GM18861 (cell line): ENCODE measurements at regions not wholly inside any gene's neighbourhood (a gene's known extent, or its start where the extent isn't known, plus 50 kb on each side); places are given as distances from the start of the nearest gene placed in this dataset.

Experiments used
- ATAC-seq: cut with Tn5 transposase; IDR thresholded peaks from one replicate; pipeline ENCODE4 v1.9.1; 2021; ENCODE audit not compliant: unreplicated experiment

DNA sequence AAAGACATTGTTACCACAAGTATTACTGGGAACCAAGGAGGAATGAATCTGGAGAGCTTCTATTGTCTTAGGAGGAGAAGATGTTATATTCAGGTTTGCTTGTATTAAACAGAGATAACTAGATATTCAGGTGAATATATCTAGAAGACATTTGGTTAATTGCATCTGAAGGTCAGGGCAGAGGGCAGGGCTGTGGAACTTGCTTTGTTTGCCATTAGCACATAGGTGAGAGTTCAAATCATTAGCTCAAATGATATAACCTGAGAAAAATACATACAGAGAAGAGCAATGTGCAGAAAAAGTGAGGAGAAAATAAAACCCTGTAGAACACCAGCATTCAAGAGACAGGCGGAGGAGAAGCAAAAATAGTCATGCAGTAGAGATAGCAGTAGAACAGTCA is 116.8 kb downstream of the DNAJB9 start:
- ATAC-seq: no peak

DNA sequence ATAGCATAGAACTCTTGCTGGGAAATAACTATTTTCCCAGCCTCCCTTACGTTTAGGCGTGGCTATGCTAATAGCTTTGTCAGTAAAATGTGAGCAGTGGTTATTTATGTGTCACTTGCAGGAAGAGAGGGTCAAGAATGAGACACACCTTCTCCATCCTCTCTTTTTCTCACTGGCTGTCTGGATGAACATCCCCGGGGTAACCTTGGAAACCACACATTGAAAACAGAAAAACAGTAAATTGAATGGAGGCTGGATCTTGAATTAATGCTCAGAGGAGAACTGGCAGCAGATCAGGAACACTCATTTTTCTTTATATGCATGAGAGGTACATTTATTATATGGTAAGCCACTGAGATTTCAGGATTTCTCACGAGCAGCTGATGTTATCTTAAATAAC is 127.6 kb downstream of the DNAJB9 start:
- no peak for ATAC-seq

DNA sequence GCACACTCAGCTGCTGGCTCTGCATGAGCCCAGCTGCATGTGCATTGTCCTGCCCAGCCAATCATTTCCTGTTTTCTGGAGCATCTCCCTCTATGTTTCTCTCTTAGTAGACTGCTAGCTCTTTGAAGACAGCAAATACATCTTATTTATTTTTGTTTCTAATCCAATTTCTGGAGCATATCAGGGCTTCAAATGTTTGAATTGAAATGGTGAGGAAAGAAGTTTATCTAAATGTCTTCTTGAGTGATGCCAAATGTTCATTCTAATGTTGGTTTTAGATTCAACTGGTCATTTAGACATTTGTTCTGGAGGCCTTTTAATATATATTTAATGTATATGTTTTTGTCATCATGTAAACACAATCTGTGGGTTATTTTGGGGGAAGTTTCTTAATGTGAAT is 141.9 kb downstream of the DNAJB9 start:
- no peak for ATAC-seq

DNA sequence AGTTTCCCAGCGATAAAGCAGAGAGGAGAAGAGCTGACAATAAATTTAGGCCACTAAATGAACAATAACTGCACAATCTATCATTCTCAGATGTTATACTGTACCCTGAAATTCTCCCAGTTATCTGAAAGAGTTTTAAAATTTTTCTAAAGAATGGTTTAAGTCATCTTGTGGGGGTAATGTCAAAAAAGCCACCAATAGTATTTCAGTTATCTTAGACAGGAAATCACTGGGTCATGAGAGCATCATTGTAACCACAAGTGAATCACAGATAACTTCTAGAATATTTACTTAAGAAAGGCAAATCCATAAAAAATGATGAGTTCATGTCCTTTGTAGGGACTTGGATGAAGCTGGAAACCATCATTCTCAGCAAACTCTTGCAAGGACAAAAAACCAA is 147.1 kb downstream of the DNAJB9 start:
- no peak for ATAC-seq

DNA sequence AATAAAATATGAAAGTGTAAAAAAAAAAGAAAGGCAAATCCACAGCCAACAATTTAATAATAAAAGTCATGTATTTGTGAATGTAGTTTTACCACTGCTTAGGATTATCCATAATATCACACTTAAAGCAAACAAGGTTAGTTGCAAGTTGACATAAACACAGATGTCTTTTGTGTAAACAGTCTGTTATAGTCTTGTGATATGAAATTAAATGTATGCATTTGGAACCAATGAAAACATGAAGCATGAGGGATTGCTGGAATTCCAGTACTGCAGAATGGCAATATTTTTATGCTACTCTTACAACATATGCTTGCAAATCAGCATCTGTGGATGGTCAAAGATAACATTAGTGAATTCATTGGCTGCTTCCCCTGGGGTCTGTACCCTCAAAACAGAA is 148.1 kb downstream of the DNAJB9 start:
- no peak for ATAC-seq

DNA sequence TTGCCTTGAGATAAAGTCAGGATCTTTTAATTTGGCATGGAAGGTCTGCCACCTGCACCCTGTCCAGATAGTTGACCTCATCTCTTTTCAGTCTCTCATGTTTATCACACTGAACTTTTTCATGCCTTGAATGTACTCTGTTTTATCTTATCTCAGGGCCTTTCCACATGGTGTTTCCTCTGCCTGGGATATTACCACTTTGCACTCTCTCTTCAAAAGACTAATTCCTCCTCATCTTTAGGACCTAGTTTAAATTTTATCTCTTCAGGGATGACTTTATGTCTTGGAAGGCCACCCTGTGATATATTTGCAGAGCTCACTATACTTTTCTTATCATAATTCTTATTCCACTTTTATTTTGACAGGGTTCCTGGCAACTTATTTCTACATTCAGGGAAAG is 150.0 kb downstream of the DNAJB9 start:
- ATAC-seq: no peak

DNA sequence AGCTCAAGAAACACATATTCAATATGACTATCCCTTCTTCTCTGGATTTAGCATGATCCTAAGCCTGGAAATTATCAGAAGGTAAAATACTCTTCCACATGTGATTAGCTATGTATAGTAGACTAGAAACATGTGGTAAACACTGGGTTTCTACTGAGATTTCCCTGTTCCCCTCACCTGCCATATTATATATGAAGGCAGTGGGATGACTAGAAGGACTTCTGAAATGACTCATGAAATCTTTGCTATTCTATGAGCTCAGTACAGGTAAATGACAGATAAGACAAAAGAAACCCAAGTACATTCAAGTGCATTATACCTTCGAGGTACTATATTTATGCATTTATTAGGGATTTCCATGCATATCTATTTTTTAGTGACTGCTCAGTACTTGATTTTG is 152.9 kb downstream of the DNAJB9 start:
- ATAC-seq: no peak

DNA sequence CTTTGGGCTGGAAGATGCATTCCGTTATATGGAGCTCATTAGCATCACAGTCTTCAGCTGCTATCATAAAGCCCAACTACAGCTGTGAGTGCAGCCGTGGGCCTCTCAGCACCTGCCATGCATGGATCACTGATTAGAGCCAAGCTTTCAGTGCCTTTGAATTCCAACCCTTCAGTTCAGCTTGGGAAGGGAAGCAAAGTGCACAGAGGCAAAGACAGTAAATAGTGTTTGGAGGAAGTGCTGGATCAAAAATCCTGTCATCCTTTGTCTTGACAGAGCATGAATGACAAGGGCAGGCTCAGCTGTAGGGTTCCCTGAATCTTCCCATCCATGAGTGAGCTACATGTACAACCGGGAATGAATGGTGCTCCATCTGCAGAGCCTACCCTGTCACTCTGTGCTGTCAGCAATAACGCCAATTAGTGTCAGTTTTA is 153.7 kb downstream of the DNAJB9 start:
- ATAC-seq: no peak

DNA sequence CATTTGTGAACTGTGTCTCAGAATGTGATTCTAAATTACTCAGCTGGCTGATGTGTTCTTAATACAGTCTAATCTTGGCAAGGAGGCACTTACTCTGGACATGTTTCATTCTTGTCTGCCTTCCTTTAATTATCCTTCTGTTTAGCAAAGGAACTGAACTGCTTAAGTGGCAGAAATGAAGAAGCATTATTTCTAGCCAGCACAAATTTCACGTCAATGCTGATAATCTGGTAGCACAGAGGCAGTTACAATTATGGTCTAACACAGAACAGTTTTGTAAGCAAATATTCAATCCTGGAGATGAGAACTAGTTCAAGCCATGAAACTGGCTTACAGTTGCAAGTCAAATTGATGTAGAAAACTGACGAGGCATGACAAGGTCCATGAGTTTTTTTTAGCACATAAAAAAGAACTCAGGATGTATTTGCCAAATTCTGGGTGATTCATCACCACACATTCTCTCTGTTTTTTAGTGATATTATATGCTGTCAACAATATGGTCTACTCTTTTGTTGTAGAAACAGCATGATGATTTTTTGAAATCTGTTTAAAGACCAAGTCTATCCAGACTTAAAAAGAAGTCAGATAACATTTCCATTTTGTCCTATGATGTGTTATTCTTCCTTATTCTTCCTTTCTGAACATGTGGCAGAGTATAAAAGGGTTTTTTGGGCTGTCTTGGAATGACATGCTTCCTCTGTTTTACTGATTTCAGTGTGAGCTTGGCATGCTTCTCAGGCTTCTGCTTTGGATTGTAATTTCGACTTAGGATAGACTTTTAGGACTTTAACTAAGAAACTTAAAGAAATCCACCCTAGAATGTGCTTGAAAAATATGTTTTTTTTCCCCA is 154.8 kb downstream of the DNAJB9 start:
- ATAC-seq: no peak

DNA sequence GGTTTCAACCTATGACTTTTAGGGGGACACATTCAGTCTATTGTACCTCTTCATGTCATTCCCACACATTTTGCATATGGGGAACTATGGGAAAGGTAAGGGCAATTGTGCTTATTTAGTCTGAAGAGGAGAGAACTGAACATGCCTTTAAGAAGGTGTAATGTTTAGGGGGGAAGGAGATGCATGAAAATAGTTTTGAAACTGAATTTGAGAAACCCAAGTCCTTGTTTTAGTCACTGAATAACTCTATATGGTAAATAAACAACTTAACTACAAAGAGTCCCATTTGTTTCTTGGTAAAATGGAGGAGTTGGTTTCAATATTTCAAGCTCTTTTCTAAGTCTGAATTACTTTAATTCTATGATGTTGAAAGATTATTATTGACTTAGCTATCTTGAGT is 166.1 kb downstream of the DNAJB9 start:
- no peak for ATAC-seq

DNA sequence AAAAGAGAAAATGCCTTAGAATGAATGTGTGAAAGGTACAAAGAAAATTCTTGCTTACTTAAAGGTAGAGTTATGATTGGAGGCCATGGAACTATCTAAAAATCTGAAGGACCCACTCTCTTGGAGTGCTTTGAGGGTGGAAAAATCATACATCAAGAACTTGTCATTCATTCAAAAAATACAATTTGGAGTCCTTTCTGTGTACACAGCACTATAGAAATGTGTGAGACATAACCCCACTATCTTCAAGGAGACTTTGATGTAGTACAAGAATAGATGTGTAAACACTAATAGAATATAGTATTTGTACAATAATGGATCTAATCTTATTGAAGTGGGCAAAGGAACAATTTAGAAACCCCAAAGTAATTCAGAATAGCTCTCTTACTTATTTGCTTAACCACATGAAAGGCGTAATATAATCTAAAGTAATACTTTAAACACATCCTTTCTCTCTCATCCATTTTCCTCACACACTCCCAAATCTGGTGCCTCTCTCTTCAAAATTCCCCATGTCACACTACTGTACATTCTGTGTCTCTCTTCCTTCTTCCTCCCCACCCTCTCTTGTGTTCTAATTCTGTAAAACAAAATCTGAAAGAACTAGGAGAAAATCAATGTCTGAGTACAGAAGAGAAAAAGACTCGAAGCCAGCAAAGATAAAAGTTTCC is 166.7 kb downstream of the DNAJB9 start:
- ATAC-seq: no peak

DNA sequence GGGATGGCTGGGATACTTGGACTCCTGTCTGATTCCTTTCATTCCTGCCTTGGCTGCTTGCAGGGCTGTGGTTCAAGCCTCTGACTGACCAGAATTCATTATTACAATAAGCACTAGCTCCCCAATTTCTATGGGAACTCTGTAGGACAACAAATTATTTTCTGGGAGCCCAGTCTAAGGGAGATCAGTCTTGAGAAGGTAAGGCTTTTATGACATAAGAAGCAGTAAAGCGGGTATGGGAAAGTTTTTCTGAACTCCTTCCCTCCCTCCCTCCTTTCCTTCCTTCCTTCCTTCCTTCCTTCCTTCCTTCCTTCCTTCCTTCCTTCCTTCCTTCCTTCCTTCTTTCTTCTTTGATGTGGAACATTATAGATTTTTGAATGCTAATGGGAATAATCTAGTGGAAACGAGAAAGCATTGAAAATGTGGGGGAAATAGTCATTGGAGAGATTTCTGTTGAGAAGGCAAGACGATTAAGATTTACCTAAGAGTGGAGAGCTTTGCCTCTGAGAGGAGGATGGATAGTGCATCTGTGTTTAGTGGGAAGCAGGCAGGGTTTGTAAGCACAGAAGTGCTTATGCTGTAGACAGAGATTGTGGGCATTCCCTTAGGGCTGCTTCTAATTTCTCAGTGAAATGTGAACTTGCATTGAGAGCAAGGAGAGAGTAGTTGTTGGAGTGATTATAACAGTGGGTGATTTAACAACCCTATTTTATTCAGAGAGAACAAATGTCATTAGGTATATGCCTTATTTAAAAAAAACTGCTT is 201.5 kb downstream of the DNAJB9 start:
- no peak for ATAC-seq

DNA sequence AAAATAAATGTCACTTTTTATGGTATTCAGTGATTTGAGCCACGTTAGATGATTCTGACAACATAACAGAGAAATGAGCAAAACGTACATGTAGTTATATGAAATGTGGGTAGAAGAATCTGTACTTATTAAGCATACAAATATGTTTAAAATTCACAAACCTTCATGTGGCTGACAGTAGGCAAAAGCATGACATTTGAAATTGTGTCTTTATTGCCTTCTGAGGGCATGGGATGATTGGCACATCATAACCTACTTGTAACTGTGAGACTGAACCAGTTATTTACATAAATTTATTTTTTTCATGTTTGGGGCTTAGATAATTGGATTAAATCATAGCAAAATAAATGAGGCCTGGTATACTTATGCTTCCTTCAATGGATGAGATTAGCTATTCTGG is 202.2 kb downstream of the DNAJB9 start:
- ATAC-seq: no peak

DNA sequence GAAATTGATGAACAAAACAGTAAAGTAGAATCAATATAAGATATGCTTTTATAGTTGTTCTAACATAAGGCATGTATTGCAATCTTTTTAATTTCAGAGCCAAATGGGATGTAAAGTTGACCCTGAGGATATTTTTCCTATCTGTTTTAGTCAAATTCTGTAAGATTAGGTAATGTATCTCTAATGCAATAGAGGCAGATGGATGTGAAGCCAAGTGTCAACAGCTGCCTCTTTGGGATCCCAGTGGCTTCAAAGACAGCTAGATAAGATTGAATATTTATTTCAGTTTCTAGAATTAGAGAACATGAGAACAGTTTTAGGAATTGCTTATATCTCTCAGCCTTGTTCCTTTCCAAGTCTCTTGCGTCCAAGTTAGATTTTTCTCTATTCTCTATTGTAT is 208.3 kb downstream of the DNAJB9 start:
- no peak for ATAC-seq

DNA sequence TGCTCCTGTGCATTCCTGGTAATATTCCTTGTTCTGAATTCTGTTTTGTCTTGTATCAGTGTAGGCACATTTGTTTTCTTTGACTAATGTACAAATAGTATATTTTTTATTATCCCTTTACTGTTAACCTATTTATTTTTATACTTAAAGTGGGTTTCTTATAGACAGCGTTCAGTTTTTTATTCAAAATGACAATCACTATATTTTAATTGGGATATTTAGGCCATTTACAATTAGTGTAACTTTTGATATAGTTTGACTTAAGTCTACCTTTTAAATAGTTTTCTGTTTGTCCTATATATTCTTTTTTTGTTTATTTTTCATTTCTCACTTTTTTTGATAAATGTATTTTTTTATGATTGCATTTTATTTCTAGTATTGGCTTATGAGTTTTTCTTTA is 219.8 kb downstream of the DNAJB9 start:
- no peak for ATAC-seq

DNA sequence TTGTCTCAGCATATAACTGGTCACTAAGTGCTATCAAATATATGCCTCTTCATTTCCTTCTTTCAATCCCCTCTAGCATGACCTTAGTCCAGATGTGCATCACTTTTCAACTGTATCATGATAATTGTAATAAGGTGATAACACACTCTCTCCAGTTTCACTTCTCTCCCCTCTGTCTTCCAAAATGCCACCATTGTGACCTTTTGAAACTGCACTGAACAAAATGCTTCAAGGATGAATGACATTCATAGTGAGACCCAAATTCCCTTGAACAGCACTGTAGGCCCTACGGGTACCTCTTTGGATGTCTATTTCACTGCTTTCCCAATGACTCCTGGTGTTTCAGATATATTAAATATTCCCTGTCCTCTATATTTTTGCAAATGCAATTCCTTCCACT is 224.8 kb downstream of the DNAJB9 start:
- no peak for ATAC-seq

DNA sequence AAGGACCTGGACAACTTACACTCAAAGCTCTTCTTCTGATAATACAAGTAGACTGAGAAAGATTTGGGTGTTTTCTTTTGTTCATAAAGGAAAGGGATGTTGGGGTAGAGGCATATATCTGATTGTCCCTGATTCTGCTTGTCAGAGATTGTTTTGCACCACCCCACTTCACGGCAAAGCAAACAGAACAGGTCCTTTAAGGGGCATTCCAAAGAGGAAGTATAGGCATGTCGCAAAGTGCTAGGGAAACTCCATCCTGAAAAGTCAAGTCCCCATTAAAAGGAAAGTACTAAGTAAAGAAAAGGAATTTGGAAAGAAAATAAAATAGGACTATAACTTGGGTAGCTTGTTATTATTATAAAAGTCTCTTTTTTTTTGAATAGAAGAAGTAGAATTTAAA is 233.0 kb downstream of the DNAJB9 start:
- no peak for ATAC-seq

DNA sequence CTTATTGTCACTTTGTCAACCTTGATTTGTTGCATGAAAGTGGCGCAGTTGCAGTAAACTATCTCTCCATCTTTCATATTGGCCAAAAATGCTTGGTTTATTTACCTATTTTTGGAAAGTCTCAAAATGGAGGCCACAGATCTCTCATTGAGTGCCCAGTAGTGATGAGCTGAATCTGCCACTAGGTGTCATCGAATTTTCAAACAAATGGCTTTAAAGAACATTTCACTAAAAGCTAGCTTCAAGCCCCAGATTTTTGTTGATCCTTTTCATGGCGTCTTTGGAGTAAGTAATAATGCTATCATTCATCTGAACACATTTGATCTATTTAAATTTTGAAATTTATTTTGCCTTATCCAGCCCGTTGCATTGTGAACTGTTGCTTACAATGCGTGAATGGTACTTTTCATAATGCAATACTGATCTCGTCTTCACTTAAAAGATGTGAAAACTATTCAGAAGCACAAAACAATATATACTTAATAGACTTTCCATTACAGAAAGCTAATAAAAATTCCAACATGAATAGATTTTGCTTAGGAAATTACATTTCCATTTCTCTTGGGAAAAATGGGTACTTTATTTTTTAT is 236.2 kb downstream of the DNAJB9 start:
- no peak for ATAC-seq

DNA sequence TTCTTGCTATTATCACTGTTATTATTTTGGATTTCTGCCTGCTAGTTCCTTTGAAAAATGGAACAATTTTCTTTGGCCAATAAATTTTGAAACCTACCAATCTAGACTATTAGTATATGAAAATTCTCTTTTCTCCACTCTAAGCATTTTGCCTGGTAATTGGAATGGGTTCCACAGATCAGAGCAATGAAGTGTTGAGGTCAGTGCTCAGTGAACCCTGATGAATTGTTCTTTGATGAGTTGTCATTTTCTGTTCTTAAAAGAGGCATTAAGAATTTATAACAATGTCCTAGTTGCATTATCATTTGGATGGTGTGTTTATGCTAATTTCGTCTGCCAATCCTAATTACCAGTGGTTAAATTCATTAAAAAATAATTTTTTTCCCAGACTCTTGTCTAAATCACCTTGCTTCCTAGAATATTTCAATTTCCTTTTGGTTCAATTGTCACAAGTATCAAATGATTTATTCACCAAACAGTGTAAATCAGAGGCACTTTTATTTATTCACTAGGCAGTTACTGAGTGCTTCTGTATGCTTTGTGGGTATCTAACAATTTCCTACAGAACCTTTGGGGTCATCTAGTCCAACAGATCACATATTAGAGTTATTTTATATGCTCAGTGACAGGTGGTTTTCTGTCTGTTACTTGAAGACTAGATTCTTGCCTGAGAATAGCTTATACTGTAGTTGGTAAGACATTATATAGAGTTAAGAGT is 239.0 kb downstream of the DNAJB9 start:
- ATAC-seq: no peak

DNA sequence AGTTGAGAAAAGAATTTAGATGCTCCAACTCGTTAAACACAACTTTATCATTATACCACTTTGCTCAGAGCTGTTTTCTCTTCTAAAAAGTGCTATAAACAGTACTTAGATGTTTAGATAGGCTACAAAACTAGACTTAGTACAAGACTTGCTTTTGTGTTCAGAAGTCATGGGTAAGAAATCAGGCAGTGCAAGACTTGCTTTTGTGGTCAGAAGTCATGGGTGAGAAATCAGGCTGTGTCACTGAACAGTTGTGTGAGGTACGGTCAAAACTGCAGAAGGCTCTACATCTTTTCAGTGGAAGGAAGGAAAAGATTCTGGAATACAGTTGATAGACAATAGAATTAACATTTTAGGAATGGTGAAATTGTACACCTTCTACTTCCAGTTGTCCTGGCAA is 239.7 kb downstream of the DNAJB9 start:
- no peak for ATAC-seq
